GM23338 (cell line): ENCODE measurements at regions not wholly inside any gene's neighbourhood (a gene's known extent, or its start where the extent isn't known, plus 50 kb on each side); places are given as distances from the start of the nearest gene placed in this dataset.

Experiments
- ATAC-seq: fragments of 200-7000 bp; cut with Tn5 transposase; 3 replicates; pipeline ENCODE4 v1.9.1; 2020
- DNase-seq: peaks from one replicate; pipeline ENCODE4 v3.0.0-alpha.2; 2015; ENCODE audit warnings: low spot score
- H2AFZ ChIP-seq: fragments of 200-600 bp; sonication (generic); 2 replicates; pipeline ENCODE4 v1.8.0; 2016; ENCODE audit warnings: antibody characterized with exemption, mild to moderate bottlenecking, moderate library complexity
- H3F3A ChIP-seq: fragments of 200-600 bp; sonication (generic); replicated peaks from 2 replicates; pipeline ENCODE4 v1.8.0; 2017; ENCODE audit warnings: antibody characterized with exemption, mixed run types, low read depth
- H3K27ac ChIP-seq: fragments of 200-600 bp; sonication (generic); 2 replicates; pipeline ENCODE4 v1.6.1; 2016; ENCODE audit warnings: low read depth
- H3K27me3 ChIP-seq: fragments of 200-600 bp; sonication (generic); 2 replicates; pipeline ENCODE4 v1.8.0; 2016; ENCODE audit warnings: mild to moderate bottlenecking, mixed run types, moderate library complexity; ENCODE audit not compliant: insufficient read depth
- H3K36me3 ChIP-seq: fragments of 200-600 bp; sonication (generic); 2 replicates; pipeline ENCODE4 v1.8.0; 2016; ENCODE audit warnings: mild to moderate bottlenecking; ENCODE audit not compliant: insufficient read depth
- H3K4me1 ChIP-seq: fragments of 200-600 bp; sonication (generic); 2 replicates; pipeline ENCODE4 v1.8.0; 2016; ENCODE audit warnings: mild to moderate bottlenecking, moderate library complexity; ENCODE audit not compliant: insufficient read depth
- H3K4me2 ChIP-seq: fragments of 200-600 bp; sonication (generic); 2 replicates; pipeline ENCODE4 v1.7.1; 2017; ENCODE audit warnings: mixed run types
- H3K4me3 ChIP-seq: fragments of 200-600 bp; sonication (generic); 2 replicates; pipeline ENCODE4 v1.6.1; 2016; ENCODE audit warnings: mixed run types
- H3K79me2 ChIP-seq: fragments of 200-600 bp; sonication (generic); replicated peaks from 2 replicates; pipeline ENCODE4 v1.8.0; 2017; ENCODE audit warnings: mild to moderate bottlenecking; ENCODE audit not compliant: insufficient read depth
- H3K9me2 ChIP-seq: fragments of 200-600 bp; sonication (generic); 2 replicates; pipeline ENCODE4 v1.8.0; 2017; ENCODE audit not compliant: insufficient read depth
- H4K20me1 ChIP-seq: fragments of 200-600 bp; sonication (generic); replicated peaks from 2 replicates; pipeline ENCODE4 v1.8.0; 2017; ENCODE audit warnings: mild to moderate bottlenecking; ENCODE audit not compliant: insufficient read depth
- H3K27ac Mint-ChIP-seq: 2 replicates; pipeline ENCODE4 v1.8.0; 2020; ENCODE audit warnings: inconsistent platforms, mild to moderate bottlenecking, moderate library complexity, mixed read lengths
- H3K27me3 Mint-ChIP-seq: 3 replicates; pipeline ENCODE4 v1.8.0; 2022; ENCODE audit warnings: low read depth, mild to moderate bottlenecking, moderate library complexity, mixed read lengths, inconsistent platforms; ENCODE audit not compliant: insufficient read depth, poor library complexity
- H3K36me3 Mint-ChIP-seq: 3 replicates; pipeline ENCODE4 v1.8.0; 2021; ENCODE audit warnings: low read depth, mild to moderate bottlenecking, inconsistent platforms, moderate library complexity, mixed read lengths
- H3K4me1 Mint-ChIP-seq: 3 replicates; pipeline ENCODE4 v1.8.0; 2020; ENCODE audit warnings: mild to moderate bottlenecking, inconsistent platforms, mixed read lengths
- H3K4me3 Mint-ChIP-seq: 3 replicates; pipeline ENCODE4 v1.8.0; 2021; ENCODE audit warnings: moderate library complexity, mild to moderate bottlenecking, inconsistent platforms, mixed read lengths
- H3K9me3 Mint-ChIP-seq: 3 replicates; pipeline ENCODE4 v1.8.0; 2020; ENCODE audit warnings: moderate library complexity, mild to moderate bottlenecking, inconsistent platforms, mixed read lengths
- CREB1 ChIP-seq: fragments of 250-450 bp; sonication (Bioruptor Pico); IDR thresholded peaks from 2 replicates; pipeline ENCODE4 v1.5.0; 2020; ENCODE audit warnings: low read depth, mild to moderate bottlenecking, moderate library complexity
- JUNB ChIP-seq: IDR thresholded peaks from one replicate; pipeline ENCODE4 v1.6.1; 2016; ENCODE audit warnings: antibody characterized with exemption; ENCODE audit not compliant: unreplicated experiment
- STAT1 ChIP-seq: IDR thresholded peaks from one replicate; pipeline ENCODE4 v1.6.1; 2016; ENCODE audit warnings: antibody characterized with exemption; ENCODE audit not compliant: unreplicated experiment
- ZNF114 ChIP-seq: fragments of 250-450 bp; sonication (Bioruptor Pico); IDR thresholded peaks from 2 replicates; pipeline ENCODE4 v1.5.0; 2020; ENCODE audit warnings: mild to moderate bottlenecking, moderate library complexity
- ZNF331 ChIP-seq: fragments of 250-450 bp; sonication (Bioruptor Pico); IDR thresholded peaks from 2 replicates; pipeline ENCODE4 v1.5.0; 2020; ENCODE audit warnings: low read depth, mild to moderate bottlenecking, moderate library complexity
- TF ChIP-seq, protein P1 (sequence below): fragments of 250-450 bp; sonication (Bioruptor Pico); IDR thresholded peaks from 2 replicates; pipeline ENCODE4 v1.5.0; 2020; ENCODE audit warnings: mild to moderate bottlenecking, moderate library complexity

DNA sequence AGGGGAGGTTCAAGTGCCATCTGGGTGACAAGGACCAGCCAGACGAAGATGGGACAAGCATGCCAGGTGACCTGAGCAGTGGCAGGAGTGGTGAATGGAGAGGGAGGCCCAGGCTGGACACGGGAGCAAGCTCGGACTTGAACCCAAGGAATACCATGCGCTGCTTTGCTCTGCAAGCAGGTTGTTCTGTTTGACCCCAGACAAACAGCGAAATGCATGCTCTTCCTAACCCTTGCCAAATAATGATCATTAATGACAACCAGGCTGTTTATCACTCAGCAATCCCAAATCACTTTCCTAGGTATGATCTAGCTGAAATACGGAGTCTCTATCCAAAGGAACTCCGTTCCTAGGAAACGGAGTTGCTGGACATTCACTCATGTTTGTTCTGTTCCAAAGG, 77.4 kb downstream of the PTPDC1 start:
- H3F3A ChIP-seq: no peaks in the 10 kb centered on the region
- H3K27me3 ChIP-seq: no peaks in the 10 kb centered on the region
- Mint-ChIP-seq H3K4me1 (peaks cover 5% of the 10 kb centered on the region; the same call in 1 of the 3 replicates), H3K27me3 (no peaks in the 10 kb centered on the region), H3K4me3 (no peak overlapping the region), H3K27ac (no peak overlapping the region), H3K36me3 (peaks cover 3% of the 10 kb centered on the region; the same call in 1 of the 3 replicates), H3K9me3 (peaks cover 4% of the 10 kb centered on the region)
- no peak overlapping the region for H3K4me3 ChIP-seq
- H3K4me1 ChIP-seq: no peaks in the 10 kb centered on the region
- TF ChIP-seq STAT1 (no peak), ZNF331 (no peak)
- TF ChIP-seq, protein P1, sequence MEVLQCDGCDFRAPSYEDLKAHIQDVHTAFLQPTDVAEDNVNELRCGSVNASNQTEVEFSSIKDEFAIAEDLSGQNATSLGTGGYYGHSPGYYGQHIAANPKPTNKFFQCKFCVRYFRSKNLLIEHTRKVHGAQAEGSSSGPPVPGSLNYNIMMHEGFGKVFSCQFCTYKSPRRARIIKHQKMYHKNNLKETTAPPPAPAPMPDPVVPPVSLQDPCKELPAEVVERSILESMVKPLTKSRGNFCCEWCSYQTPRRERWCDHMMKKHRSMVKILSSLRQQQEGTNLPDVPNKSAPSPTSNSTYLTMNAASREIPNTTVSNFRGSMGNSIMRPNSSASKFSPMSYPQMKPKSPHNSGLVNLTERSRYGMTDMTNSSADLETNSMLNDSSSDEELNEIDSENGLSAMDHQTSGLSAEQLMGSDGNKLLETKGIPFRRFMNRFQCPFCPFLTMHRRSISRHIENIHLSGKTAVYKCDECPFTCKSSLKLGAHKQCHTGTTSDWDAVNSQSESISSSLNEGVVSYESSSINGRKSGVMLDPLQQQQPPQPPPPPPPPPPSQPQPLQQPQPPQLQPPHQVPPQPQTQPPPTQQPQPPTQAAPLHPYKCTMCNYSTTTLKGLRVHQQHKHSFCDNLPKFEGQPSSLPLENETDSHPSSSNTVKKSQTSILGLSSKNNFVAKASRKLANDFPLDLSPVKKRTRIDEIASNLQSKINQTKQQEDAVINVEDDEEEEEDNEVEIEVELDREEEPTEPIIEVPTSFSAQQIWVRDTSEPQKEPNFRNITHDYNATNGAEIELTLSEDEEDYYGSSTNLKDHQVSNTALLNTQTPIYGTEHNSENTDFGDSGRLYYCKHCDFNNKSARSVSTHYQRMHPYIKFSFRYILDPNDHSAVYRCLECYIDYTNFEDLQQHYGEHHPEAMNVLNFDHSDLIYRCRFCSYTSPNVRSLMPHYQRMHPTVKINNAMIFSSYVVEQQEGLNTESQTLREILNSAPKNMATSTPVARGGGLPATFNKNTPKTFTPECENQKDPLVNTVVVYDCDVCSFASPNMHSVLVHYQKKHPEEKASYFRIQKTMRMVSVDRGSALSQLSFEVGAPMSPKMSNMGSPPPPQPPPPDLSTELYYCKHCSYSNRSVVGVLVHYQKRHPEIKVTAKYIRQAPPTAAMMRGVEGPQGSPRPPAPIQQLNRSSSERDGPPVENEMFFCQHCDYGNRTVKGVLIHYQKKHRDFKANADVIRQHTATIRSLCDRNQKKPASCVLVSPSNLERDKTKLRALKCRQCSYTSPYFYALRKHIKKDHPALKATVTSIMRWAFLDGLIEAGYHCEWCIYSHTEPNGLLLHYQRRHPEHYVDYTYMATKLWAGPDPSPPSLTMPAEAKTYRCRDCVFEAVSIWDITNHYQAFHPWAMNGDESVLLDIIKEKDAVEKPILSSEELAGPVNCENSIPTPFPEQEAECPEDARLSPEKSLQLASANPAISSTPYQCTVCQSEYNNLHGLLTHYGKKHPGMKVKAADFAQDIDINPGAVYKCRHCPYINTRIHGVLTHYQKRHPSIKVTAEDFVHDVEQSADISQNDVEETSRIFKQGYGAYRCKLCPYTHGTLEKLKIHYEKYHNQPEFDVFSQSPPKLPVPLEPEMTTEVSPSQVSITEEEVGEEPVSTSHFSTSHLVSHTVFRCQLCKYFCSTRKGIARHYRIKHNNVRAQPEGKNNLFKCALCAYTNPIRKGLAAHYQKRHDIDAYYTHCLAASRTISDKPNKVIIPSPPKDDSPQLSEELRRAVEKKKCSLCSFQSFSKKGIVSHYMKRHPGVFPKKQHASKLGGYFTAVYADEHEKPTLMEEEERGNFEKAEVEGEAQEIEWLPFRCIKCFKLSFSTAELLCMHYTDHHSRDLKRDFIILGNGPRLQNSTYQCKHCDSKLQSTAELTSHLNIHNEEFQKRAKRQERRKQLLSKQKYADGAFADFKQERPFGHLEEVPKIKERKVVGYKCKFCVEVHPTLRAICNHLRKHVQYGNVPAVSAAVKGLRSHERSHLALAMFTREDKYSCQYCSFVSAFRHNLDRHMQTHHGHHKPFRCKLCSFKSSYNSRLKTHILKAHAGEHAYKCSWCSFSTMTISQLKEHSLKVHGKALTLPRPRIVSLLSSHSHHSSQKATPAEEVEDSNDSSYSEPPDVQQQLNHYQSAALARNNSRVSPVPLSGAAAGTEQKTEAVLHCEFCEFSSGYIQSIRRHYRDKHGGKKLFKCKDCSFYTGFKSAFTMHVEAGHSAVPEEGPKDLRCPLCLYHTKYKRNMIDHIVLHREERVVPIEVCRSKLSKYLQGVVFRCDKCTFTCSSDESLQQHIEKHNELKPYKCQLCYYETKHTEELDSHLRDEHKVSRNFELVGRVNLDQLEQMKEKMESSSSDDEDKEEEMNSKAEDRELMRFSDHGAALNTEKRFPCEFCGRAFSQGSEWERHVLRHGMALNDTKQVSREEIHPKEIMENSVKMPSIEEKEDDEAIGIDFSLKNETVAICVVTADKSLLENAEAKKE (CRISPR knock-in tag): no peak
- peak overlapping the region; percentile 56; the same call in 1 of the 2 replicates for H2AFZ ChIP-seq
- no peaks in the 10 kb centered on the region for H3K9me2 ChIP-seq
- no peaks in the 10 kb centered on the region for H4K20me1 ChIP-seq
- ATAC-seq (no peak), DNase-seq (no peak)
- no peak overlapping the region for H3K27ac ChIP-seq
- H3K79me2 ChIP-seq: no peaks in the 10 kb centered on the region
- no peaks in the 10 kb centered on the region for H3K36me3 ChIP-seq
- no peak overlapping the region for H3K4me2 ChIP-seq

DNA sequence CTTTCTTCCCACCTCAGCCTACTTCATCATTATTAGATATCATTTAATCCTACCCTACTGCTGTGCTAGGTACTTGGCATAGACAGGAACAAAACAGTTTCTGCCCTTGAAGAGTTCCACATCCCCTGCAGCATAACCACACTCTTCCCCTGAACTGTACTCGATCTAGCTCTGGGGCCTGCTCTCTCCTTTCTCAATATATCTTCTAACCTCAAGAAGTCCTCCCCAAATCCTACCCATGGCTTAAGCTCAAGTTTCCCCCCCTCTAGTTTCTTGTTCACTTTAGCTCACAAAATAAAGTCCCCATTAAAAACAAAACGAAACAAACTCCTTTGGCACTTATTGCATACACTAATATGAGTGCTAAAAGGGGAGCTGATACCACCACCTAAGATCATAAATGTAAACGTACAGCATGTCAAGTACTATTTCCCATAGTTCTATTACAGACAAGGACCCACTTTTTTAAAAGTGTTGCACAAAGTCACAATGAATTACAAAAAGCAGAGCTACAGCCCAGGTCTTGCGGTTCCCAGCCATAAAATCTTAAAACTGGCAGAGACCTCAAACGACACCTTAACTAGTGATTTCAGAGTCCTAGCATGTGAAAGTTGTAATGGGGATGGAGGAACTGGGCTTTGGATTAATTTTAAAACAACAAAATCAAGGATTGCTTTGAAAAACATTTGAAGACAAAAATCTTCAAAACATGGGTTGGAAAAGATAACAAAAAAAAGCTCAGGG, 80.7 kb downstream of the PTPDC1 start:
- Mint-ChIP-seq H3K4me3 (peak overlapping the region; percentile 66), H3K36me3 (peaks cover 18% of the 10 kb centered on the region), H3K27ac (peak overlapping the region; percentile 93), H3K4me1 (peaks cover 19% of the 10 kb centered on the region), H3K9me3 (peaks cover 4% of the 10 kb centered on the region), H3K27me3 (no peaks in the 10 kb centered on the region)
- H3K4me1 ChIP-seq: peaks cover 12% of the 10 kb centered on the region
- H3K79me2 ChIP-seq: peaks cover 31% of the 10 kb centered on the region
- no peaks in the 10 kb centered on the region; the same call in 1 of the 2 replicates for H3F3A ChIP-seq
- H3K36me3 ChIP-seq: no peaks in the 10 kb centered on the region
- H4K20me1 ChIP-seq: peaks cover 24% of the 10 kb centered on the region
- H2AFZ ChIP-seq: peak overlapping the region; percentile 33; the same call in 1 of the 2 replicates
- H3K4me2 ChIP-seq: peak overlapping the region; percentile 67
- DNase-seq (no peak), ATAC-seq (no peak)
- no peaks in the 10 kb centered on the region for H3K9me2 ChIP-seq
- H3K27me3 ChIP-seq: no peaks in the 10 kb centered on the region
- peak overlapping the region; percentile 39 for H3K4me3 ChIP-seq
- H3K27ac ChIP-seq: no peak overlapping the region
- no peak for TF ChIP-seq ZNF331
- no peak for TF ChIP-seq ZNF114 (CRISPR knock-in tag)
- TF ChIP-seq CREB1 (CRISPR knock-in tag): no peak
- no peak for TF ChIP-seq STAT1
- no peak for TF ChIP-seq JUNB
